ENCODE measurements at regions not wholly inside any gene's neighbourhood (a gene's known extent, or its start where the extent isn't known, plus 50 kb on each side); places are given as distances from the start of the nearest gene placed in this dataset.
A peak's percentile ranks its signal among the peaks of the same experiment; 100 is the strongest.
"Not testable (repeated sequence)": the region's sequence is repeated elsewhere in the genome, so short reads cannot be mapped to it uniquely, and the experiment has no call there.

DNA sequence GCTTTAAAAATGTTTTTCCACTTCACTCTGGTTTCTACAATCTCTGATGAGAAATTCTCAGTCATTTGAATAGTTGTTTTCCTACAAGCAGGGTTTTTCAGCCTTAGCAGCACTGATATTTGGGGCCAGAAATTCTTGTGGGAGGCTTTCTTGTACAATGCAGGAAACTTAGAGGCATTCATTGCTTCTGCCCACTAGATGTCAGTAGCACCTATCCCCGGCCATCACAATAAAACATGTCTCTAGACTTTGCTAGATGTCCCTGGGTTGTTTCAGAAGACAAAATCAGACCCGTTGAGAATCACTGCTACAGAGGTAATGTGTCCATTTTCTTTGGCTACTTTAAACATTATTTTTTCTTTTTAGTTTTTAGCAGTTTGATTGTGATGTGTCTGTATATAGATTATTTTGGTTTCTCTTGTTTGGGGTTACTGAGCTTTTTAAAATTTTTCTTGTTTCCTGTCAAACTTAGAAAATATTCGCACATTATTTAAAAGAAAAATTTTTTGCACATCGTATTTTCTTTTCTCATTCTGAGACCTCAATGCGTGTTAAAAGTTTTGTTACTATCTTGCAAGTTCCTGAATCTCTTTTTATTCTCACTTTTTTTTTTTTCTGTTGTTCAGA lies 60.8 kb upstream of the CCDC179 start:
- peak; percentile 5 to 41 (median 32) for DNase-seq

DNA sequence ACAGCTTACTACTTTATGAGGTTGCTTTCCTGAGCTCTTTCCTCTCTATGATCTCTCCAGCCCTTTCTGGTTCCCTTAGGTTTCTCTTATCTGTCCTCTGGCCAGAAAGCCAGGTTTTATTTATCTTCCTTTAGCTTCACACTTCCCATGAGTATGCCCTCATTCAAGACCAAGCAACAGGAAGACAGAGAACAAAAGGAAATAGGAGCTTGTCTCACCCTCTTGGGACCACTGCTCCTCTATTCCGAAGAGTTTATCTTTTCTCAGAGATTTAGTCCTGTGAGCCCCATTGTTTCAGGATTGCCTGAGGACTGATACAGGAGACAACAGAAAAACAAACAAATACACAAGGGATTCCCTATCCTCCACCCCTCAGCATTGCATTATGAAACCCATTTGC lies 62.4 kb upstream of the CCDC179 start:
- no peak for DNase-seq

DNA sequence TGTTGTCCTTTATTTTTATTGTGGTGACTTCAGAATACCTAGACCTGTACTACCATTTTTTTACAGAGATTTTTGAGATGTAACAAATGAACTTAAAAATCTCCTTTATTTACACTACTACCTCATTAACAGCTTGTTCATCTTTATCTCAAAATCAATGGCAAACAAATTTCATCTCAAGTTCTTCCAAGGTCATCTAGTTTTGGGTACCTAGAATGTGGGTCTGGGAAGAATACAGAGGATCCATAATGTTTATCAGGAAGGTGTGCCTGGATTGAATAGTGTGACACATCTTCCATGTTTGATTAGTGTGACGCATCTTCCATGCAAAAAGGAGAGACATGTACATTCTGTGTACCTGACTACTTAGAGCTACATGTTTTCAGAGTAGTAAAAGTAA lies 63.3 kb upstream of the CCDC179 start:
- no peak for DNase-seq

DNA sequence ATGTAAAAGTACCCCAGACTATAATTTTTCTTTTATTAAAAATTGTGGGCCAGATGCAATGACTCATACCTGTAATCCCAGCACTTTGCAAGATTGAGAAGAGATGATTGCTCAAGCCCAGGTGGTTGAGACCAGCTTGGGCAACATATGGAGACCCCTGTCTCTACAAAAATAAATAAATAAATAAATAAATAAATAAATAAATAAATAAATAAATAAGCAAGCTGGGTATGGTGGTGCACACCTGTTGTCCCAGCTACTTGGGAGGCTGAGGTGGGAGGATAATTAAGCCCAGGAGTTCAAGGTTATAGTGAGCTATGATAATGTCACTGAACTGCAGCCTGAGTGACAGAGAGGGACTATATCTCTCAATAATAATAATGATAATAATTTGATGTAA lies 66.1 kb upstream of the CCDC179 start:
- no peak for DNase-seq

DNA sequence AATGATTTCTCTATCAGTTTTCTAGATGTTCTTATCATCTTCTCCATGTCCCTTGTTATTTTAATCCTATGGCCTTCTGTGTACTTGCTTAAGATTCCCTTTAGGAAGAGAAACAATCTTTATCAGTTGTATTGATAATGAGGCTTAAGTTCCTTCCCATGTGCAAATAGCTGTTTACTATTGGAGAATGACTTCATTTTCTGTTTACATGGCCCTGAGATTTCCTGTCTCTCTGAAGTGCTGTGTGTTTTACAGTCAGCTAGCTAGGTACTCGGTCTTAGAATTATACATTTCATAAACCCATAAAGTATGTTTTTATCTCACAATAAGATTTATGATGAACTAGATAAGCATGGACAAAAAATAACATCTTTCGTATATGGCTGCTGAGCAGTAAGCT lies 67.5 kb upstream of the CCDC179 start:
- no peak for DNase-seq

DNA sequence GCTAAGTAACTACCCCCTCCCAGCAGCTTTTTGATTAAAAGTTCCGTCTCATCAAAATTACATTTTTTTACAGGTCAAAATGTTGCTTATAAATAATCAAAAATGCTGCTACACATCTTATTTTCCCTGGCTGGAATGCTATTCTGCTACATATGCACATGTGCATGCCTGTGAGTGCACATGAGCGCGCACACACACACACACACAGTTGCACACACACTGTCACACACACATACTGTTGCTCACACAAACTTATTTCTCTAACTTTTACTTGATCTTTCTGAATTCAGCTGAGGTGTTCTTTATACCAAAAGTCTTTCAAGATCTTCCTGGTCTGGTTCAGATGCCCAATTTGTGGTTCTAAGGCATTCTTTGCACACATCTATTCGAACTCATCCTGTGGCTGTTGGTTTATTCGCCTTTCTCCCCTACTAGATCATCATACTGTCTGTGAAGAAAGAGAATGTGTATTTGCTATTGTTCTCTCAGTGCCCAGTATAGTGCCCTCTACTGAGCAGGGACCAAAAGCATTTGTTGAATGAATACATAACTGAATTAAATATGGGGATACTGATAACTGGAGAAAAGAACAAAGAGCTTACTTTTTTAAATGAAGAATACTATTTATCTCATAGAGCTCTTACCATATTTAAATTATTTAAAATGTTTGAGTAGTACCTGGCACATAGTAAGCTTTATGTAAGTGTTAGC lies 68.1 kb upstream of the CCDC179 start:
- DNase-seq, result peak in 1 of 4 experiments; percentile 2

DNA sequence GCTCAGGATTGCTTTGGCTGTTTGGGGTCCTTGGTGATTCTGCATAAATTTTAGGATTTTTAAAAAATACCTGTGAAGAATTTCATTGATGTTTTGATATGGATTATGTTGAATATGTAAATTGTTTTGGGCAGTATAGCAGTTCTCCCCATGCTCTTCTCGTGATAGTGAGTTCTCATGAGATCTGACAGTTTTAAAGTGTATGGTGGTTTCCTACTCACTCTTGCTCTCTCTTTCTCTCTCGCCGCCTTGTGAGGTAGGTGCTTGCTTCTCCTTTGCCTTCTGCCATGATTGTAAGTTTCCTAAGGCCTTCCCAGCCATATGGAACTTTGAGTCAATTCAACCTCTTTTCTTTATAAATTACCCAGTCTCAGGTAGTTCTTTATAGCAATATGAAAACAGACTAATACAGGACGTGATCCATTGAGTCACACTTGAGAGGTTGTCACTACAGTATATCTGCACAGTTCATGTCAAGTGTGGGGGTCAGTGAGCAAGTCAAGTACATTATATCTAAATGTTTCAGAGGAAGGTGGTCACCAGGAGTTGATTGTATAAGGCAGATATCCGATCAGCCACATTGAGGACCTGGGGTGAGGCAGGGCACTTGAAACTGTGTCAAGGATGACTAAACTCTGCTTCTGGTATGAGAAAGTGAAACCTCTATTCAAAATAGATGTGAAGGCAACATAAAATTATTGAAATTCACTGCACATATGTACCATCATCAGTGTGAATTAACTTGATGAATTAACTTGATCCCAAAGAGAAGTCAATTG lies 70.7 kb upstream of the CCDC179 start:
- DNase-seq, result no peak

DNA sequence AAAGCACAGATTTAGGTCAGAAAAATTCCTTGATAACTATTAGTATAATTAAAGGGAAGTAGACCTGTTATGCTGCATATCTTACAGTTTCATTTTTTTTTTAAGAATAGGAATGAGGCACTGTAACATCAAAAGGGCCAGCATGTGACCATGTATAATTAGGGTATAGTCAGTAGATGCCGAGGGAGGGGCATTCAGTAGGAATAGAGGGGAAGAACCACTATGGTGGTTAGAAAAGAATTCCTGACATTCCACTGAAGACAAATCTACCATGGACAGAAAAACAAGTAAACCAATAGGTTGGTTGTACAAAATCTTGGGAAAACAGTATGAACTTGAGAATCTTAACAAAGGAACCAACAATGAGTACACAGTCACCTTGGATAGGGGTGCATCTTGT lies 78.4 kb upstream of the CCDC179 start:
- no peak for DNase-seq

DNA sequence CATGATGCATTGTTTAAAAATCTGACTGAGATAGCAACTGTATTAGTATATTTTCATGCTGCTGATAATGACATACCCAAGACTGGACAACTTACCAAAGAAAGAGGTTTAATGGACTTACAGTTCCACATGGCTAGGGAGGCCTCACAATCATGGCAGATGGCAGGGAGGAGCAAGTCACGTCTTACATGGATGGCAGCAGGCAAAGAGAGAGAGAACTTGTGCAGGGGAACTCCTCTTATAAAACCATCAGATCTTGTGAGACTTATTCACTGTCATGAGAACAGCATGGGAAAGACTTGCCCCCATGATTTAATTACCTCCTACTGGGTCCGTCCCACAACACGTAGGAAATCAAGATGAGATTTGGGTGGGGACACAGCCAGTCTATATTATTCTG lies 81.3 kb upstream of the CCDC179 start:
- DNase-seq, result not testable (repeated sequence)

DNA sequence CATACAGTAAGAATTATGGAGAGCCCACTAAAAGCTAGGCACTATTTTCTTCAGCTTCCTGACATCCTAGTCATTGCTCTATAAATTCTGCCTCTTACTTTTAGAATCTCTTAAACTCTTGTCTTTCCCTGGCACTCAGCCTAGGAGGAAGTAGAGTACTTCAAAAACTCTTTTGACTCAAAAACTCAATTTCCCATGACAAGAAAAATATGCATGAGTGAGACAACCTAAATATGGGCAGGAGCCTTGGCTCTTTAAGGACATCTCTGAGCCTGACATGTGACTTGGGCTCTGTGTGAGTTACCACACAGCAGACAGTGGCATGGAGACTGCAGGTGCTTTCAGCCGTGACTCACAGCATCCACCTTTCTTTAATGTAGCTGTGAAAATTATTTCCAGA lies 97.5 kb upstream of the CCDC179 start:
- DNase-seq, result no peak

DNA sequence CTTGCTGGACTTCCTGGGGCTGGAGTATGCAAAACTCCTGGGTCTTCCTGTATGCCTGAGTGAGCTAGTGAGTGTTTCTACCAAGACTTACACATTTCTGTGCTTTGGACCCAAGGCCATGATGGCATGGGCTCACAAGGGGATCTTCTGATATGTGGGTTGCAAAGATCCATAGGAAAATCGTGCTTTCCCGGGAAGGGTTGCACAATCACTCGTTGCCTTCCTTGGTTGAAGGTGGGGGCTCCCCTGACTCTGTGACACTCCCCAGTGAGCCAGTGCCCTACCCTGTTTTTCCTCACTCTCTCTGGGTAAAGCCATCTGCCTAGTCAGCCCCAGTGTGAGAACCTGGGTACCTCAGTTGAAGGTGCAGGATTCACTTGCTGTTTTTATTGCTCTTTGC lies 114.0 kb upstream of the CCDC179 start:
- no peak for DNase-seq

DNA sequence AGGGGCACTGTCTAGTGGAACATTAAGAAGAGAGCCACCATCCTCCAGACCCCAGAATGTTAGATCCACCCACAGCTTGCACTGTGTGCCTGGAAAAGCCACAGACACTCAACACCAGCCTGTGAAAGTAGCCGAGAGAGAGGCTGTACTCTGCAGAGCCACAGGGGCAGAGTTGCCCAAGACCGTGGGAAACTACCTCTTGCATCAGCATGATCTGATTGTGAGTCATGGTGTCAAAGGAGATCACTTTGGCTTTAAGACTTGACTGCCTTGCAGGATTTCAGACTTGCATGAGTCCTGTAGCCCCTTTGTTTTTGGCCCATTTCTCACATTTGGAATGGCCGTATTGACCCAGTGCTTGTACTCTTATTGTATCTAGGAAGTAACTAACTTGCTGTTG lies 115.9 kb upstream of the CCDC179 start:
- peak; percentile 62 to 80 (median 68) for DNase-seq

DNA sequence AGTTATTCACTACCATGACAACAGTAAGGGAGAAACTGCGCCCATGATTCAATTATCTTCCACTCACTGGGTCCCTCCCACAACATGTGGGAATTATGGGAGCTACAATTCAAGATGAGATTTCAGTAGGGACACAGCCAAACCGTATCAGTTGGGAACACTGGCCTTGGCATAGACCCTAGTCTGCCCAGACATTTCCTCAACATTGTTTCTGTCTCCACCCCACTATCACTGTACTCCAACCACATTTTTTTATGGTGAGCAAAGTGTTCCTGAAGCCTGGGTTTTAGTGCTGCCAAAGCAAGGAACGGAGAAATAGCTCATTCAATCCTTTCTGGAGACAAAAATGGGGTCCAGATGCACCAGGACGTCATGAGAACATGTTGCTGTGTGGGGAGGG lies 122.6 kb upstream of the CCDC179 start:
- no peak for DNase-seq

DNA sequence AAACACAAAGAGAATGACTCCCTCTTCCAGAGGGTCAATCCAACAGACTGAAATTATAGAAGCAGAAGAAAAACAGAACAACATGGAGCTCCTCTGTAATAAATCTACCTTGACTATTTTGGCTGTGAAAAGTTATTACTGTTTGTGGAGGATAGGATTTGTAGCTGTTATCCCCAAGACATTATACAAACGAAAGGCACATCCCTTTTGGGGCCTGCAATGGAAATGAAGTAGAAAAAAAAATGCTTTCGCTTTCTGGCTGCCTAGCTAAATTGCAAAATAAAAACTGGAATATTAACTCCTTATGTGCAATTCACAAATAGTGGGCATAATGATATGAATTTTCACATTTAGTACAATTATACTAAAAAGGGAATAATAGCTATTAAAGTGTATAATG lies 123.8 kb upstream of the CCDC179 start:
- no peak for DNase-seq

DNA sequence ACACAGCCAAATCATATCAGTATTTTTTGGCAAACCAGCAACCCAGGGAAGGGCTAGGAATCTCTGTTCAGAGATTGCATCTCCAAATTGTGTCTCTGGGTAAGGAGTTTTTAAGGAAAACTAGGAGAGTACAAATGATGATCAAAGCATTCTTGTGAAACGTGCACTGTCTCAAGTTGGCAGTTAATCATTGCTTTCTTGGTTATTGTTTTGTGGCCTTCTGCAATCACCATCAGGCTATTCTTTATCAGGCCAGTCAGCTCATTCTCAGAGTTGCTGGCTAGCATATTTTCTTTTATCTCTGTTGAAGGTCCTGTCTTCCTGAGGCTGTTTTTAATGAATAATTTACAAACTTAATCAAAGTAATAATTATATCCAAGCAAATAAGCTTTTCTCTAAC lies 129.1 kb upstream of the CCDC179 start:
- DNase-seq, result no peak

DNA sequence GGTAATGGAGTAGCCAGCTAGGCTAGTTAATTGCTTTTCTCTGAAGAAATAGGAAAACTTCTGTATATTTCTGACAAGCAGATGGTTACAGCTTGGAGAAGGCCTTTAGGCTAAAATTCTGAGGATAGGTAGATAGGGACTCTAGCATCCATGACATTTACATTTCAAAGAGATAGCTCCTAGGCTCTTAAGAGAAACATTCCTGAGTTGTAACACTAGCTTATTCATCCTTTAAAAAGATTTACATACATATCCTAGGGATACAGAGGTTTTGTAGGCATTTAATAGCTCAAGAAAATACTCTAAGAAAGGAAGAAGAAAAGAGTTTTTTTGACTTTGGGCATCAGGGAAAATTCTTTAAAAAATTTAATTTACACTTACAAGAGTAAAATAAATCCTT lies 130.9 kb upstream of the CCDC179 start:
- DNase-seq, result no peak

DNA sequence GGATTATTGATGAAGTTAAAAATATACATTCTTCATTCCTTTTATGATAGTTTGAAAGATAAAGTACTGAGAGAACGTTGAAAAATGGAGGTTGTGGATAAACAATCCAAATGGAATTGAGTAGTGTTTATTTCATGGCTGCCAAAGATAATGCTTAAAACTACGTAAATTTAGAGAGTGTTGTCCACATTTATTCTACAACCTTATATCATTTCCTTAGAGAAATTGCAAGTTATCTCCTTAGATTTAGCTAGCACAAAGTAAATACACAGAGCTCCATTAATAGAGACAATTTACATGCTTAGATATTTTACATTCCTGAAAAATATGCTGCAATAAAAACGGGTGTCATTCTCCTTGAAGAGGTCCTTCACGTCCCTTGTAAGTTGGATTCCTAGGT lies 146.5 kb upstream of the CCDC179 start:
- no peak for DNase-seq

DNA sequence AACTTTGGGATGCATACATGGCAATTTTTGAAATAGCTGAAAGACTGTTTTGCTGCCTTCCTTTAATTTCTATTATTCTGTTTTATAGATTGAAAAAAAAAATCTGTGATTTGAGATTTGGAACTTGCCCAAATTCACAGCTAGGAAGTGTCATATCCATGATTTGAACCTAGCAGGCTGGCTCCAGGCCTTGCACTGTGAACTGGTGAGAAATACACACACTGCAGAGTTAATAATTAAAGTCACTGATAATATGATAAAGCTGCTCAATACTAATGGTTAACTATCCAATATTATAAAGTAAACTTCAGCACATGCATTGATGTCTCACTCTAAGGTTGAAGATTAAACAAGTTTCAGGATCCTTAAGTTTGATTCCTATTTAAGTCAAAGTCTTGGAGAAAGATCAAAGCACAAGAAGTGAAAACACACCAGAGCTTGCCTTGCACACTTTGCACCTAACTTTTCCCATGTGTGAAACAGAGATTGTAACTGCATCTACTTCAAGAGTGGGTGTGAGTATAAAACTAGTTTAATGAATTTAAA lies 150.6 kb upstream of the CCDC179 start:
- DNase-seq, result no peak

DNA sequence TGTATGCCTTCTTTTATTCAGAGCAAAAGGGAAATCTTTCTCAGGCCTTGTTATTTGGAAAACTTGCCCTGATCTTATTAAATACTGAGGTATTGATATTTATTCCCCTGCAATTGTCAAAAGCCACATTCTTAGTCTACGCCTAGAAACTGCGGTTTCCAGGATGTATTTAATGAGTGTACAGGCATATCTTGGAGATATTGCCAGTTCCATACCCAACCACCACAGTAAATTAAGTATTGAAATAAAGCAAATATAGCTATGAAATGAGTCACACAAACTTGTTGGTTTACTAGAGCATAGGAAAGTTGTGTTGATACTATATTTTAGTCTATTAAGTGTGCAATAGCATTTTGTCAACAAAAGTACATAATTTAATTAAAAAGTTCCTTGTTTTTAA lies 152.7 kb upstream of the CCDC179 start:
- no peak for DNase-seq

DNA sequence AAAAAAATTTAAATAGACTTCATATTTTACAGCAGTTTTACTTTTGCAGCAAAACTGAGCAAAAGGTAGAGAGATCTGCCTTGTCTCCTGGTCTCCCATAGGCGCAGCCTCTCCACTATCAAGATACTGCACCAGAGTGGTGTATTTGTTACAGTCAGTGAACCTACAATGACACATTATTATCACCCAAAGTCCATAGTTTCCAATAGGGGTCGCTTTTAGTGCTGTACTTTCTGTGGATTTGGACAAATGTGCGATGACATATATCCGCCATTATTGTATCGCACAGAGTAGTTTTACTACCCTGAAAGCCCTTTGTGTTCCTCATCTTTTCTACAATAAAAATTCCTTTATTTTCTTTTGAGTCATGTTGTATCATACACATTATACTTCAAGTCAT lies 153.2 kb upstream of the CCDC179 start:
- no peak for DNase-seq

DNA sequence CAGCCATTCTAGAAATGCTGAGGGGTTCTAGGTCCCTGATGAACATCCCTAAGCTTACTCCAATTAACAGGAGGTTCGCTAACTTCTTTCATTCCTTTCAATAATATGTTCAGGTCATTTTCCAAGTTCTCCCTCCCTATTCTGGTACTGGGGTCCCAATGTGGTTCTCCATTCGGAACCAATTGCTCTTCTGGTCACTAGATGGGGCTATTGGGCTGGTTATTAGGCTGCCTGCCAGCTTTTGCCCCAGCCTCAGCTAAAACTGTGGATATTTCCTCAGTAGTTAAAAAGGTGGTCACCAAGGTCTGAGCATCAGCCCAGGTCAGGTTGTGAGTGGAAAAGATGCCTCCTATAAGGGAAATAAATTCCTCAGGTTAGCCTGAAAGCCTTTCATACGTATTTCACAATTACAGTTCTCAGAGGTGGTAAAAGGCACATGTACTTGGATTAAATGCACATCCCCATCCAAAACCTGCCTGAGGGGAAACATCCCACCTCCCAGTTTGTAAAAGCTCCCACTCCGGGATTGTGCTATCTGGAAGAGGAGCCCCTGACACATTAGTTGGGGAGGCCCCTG lies 161.1 kb upstream of the CCDC179 start:
- peak; percentile 2 to 28 (median 22) for DNase-seq

DNA sequence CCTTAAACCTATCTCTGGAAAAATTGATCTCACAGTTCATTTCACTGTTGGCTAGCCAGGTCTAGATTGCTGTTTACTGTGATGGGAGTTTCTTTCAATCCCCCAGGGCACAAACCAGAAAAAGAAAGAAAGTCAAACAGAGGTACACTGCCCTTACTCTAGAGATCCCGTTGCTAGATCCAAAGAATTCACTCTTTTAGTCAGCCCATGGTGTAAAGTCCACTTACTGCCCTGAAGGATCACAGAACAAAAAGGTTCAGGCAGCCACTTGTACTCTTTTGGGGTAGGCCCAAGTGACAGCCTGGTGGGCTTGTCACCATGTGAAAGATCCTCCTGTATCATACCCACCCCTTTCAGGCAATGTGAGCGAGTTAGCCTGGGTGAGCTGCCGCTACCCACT lies 162.6 kb upstream of the CCDC179 start:
- DNase-seq, result no peak

DNA sequence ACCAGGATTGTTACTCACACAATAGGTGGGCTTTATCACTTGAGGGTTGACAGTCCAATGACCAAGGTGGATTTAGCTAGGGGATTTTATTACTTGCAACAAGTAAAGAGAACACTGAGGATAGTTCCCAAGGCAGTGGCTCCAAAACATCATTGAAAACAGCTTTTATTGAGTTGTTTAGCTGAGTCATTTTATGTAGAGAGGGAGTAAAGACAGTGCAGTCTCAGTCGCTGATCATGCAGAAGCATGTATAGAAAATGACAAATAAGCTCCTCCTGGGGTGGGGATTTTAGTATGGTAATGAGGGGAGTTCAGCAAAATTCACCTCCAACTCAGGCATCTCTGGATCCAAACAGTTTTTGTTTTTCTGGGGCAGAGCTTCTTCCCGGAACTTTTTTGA lies 163.0 kb upstream of the CCDC179 start:
- no peak for DNase-seq

Measured in suppressor macrophage (primary cell).